B cell (primary cell): ENCODE measurements at regions not wholly inside any gene's neighbourhood (a gene's known extent, or its start where the extent isn't known, plus 50 kb on each side); places are given as distances from the start of the nearest gene placed in this dataset.

ENCODE experiments used
- EZH2 ChIP-seq: IDR thresholded peaks from 2 replicates; pipeline ENCODE4 v1.6.1; 2012; ENCODE audit warnings: borderline replicate concordance, low read depth, mild to moderate bottlenecking, moderate library complexity, low read length; ENCODE audit not compliant: insufficient read depth, poor library complexity, severe bottlenecking
- TF ChIP-seq, protein P1 (sequence below): fragments of 200-600 bp; IDR thresholded peaks from one replicate; pipeline ENCODE4 v1.8.0; 2022; ENCODE audit warnings: antibody characterized with exemption, mild to moderate bottlenecking

DNA sequence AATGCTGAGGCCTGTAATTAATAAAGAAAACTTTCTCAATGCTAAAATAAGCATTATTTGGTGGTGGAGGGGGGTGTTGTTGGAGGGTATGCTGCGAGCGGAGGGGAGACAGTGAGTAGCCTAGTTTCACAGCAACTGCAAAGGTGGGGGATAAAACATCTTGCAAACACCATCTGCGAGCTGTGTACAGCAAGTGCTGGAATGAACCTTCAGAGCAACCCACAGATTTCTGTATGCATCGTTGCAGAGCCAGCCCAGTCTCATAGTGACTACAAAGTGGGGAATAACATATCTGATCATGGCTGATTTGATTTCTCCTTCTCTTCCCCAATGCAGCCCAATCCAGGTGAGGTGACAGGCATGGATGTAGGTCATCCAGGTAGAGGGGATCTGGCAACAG lies 80.7 kb upstream of the COG2 start:
- TF ChIP-seq, protein P1, sequence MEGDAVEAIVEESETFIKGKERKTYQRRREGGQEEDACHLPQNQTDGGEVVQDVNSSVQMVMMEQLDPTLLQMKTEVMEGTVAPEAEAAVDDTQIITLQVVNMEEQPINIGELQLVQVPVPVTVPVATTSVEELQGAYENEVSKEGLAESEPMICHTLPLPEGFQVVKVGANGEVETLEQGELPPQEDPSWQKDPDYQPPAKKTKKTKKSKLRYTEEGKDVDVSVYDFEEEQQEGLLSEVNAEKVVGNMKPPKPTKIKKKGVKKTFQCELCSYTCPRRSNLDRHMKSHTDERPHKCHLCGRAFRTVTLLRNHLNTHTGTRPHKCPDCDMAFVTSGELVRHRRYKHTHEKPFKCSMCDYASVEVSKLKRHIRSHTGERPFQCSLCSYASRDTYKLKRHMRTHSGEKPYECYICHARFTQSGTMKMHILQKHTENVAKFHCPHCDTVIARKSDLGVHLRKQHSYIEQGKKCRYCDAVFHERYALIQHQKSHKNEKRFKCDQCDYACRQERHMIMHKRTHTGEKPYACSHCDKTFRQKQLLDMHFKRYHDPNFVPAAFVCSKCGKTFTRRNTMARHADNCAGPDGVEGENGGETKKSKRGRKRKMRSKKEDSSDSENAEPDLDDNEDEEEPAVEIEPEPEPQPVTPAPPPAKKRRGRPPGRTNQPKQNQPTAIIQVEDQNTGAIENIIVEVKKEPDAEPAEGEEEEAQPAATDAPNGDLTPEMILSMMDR = no peak
- no peak for TF ChIP-seq EZH2
